ENCODE measurements at regions not wholly inside any gene's neighbourhood (a gene's known extent, or its start where the extent isn't known, plus 50 kb on each side); places are given as distances from the start of the nearest gene placed in this dataset.
A peak's percentile ranks its signal among the peaks of the same experiment; 100 is the strongest.

GRCh38 chr12:75715323-75715644, 203.9 kb upstream of the KRR1 start:
- Histone ChIP-seq H3K9ac (ENCODE audit: low read depth, low read length) (no peak overlapping the region), H2BK5ac (ENCODE audit: low read depth, low read length, poor library complexity, severe bottlenecking) (no peak overlapping the region), H2BK15ac (ENCODE audit: low read depth, low read length) (no peak overlapping the region; the same call in 2 of the 3 replicates), H2AK9ac (replicated peaks; ENCODE audit: low read depth, low read length, poor library complexity) (no peak overlapping the region), H3K9me3 (ENCODE audit: control insufficient read depth, insufficient read depth, low read length) (no peaks in the 10 kb centered on the region), H3K18ac (ENCODE audit: low read depth, low read length) (no peak overlapping the region), H2BK20ac (ENCODE audit: low read depth, low read length) (peak overlapping the region; percentile 20), H3K4me3 (ENCODE audit: insufficient read depth, low read depth, low read length) (no peak overlapping the region), H3K4me2 (ENCODE audit: low read depth, low read length) (no peak overlapping the region), H4K8ac (ENCODE audit: low read depth in 2 of 2, low read length in 2 of 2) (no peak overlapping the region), H4K91ac (ENCODE audit: insufficient read depth, low read depth, low read length) (no peak overlapping the region), H4K20me1 (ENCODE audit: insufficient read depth, low read length) (no peaks in the 10 kb centered on the region), H3K9me1 (ENCODE audit: insufficient read depth, low read length) (no peaks in the 10 kb centered on the region), H3K4me1 (ENCODE audit: control insufficient read depth, insufficient read depth, low read length) (peaks cover 4% of the 10 kb centered on the region; the same call in 1 of the 2 replicates), H3K4ac (ENCODE audit: low read depth, low read length) (no peak overlapping the region), H2BK120ac (ENCODE audit: low read depth, low read length) (peak overlapping the region; percentile 10; the same call in 1 of the 2 replicates), H3K14ac (replicated peaks; ENCODE audit: low read depth, low read length) (no peak overlapping the region), H4K5ac (ENCODE audit: low read depth, low read length) (no peak overlapping the region), H2AK5ac (ENCODE audit: low read depth, low read length) (no peak overlapping the region), H3K27ac (ENCODE audit: insufficient read depth, low read length) (no peak overlapping the region), H2AFZ (replicated peaks; ENCODE audit: low read length, poor library complexity) (no peak overlapping the region), H3K27me3 (ENCODE audit: control insufficient read depth, insufficient read depth, low read length) (no peaks in the 10 kb centered on the region), H3K36me3 (ENCODE audit: control insufficient read depth, insufficient read depth, low read length) (no peaks in the 10 kb centered on the region), H3K23ac (ENCODE audit: low read depth, low read length) (no peak overlapping the region), H3K56ac (ENCODE audit: extremely low read depth, insufficient read depth, low read length) (no peak overlapping the region), H3K79me1 (ENCODE audit: low read depth in 1 of 2, low read length in 2 of 2) (no peaks in the 10 kb centered on the region)
- dilution Hi-C loops (cut with HindIII; ENCODE audit: low sequenced_read_pairs, unreplicated experiment): no loop called here
- no peak for TF ChIP-seq CTCF (conservative IDR thresholded peaks at IDR 0.05; ENCODE audit: low read depth, low read length)
- no peak for TF ChIP-seq CEBPB (IDR thresholded peaks at IDR 0.05; ENCODE audit: low read depth, low read length)
- TF ChIP-seq RFX5 (IDR thresholded peaks at IDR 0.05; ENCODE audit: low read depth, low read length): no peak
- no peak for TF ChIP-seq USF2 (IDR thresholded peaks at IDR 0.05; ENCODE audit: low read depth, low read length)
- TF ChIP-seq SMC3 (IDR thresholded peaks at IDR 0.05; ENCODE audit: low read depth, low read length): no peak
- no peak for TF ChIP-seq RCOR1 (IDR thresholded peaks at IDR 0.05; ENCODE audit: insufficient replicate concordance, low read length)
- no peak for TF ChIP-seq FOS (IDR thresholded peaks at IDR 0.05; ENCODE audit: low read depth, low read length)
- no peak for TF ChIP-seq RAD21 (IDR thresholded peaks at IDR 0.05; ENCODE audit: low read length)
- no peak for TF ChIP-seq MAZ (IDR thresholded peaks at IDR 0.05; ENCODE audit: borderline replicate concordance, low read depth, low read length)
- no peak for TF ChIP-seq BHLHE40 (IDR thresholded peaks at IDR 0.05; ENCODE audit: low read depth, low read length)
- BruUV-seq (replicated peaks): no TSS peak
- DNase-seq (no peak), ATAC-seq (ENCODE audit: low read depth) (no peak)
- WGBS, 2 experiments (ENCODE audit: extremely low coverage in 2 of 2, insufficient read length in 1 of 2): no CpG with 5 or more reads among the region's 4 CpGs
- intact Hi-C loops (cut with micrococcal nuclease): no loop called here
- ChIA-PET CTCF (no interaction called here), POLR2A (ENCODE audit: unreplicated experiment) (no interaction called here)
- in situ Hi-C loops (cut with MboI; ENCODE audit: low sequenced_read_pairs): no loop called here
